Omental fat pad (tissue), 3 donors: ENCODE measurements at regions not wholly inside any gene's neighbourhood (a gene's known extent, or its start where the extent isn't known, plus 50 kb on each side); places are given as distances from the start of the nearest gene placed in this dataset.

Experiments
- ATAC-seq: fragments of 150-250 bp; one replicate; pipeline ENCODE4 v1.9.1; 2016; ENCODE audit warnings: mild to moderate bottlenecking, moderate library complexity; ENCODE audit not compliant: low FRiP score
- DNase-seq: peaks from one replicate; pipeline ENCODE4 v3.0.0-alpha.2; 2019; ENCODE audit warnings: low spot score
- TF ChIP-seq, protein P1 (sequence below), 3 donors: fragments of 450-650 bp; IDR thresholded peaks; one replicate each; pipeline ENCODE4 v1.5.1; 2016 to 2017; ENCODE audit warnings: antibody characterized with exemption in 3 of 3, mild to moderate bottlenecking in 3 of 3, moderate library complexity in 2 of 3

GRCh38 chr20:57012691-57013090 is 253.8 kb downstream of the BMP7 start:
- TF ChIP-seq, protein P1, sequence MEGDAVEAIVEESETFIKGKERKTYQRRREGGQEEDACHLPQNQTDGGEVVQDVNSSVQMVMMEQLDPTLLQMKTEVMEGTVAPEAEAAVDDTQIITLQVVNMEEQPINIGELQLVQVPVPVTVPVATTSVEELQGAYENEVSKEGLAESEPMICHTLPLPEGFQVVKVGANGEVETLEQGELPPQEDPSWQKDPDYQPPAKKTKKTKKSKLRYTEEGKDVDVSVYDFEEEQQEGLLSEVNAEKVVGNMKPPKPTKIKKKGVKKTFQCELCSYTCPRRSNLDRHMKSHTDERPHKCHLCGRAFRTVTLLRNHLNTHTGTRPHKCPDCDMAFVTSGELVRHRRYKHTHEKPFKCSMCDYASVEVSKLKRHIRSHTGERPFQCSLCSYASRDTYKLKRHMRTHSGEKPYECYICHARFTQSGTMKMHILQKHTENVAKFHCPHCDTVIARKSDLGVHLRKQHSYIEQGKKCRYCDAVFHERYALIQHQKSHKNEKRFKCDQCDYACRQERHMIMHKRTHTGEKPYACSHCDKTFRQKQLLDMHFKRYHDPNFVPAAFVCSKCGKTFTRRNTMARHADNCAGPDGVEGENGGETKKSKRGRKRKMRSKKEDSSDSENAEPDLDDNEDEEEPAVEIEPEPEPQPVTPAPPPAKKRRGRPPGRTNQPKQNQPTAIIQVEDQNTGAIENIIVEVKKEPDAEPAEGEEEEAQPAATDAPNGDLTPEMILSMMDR (IDR thresholded peaks at IDR 0.05), result no peak
- no peak for ATAC-seq
- DNase-seq, result no peak

- no peak for ATAC-seq
Measured at GRCh38 chr20:57013217-57013616, 253.2 kb downstream of the BMP7 start.

DNA sequence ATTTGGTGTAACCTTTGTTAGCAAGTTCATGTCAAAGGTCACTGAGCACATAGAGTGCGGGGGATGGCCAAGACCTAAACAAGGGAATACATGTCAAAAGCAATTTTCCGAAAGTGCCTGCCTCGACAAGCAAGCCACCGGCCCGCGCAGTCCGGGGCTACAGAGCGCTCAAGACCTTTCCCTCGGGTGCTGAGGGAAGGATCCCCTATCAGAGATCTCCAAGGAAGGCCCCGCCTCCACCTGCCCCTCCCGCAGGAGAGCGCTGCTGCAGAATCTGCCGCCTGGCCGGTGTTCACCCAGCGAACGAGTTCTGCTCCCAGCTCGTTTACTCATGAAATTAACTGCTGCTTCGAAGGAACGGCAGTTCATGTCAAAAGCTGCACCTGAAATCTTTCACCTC is 252.7 kb downstream of the BMP7 start:
- ATAC-seq (no peak), DNase-seq (no peak)
- TF ChIP-seq, protein P1 (IDR thresholded peaks at IDR 0.05), result no peak

More at GRCh38 chr20:57013217-57013616, 253.2 kb downstream of the BMP7 start:
- no peak for DNase-seq
- TF ChIP-seq, protein P1 (IDR thresholded peaks at IDR 0.05), result no peak

DNA sequence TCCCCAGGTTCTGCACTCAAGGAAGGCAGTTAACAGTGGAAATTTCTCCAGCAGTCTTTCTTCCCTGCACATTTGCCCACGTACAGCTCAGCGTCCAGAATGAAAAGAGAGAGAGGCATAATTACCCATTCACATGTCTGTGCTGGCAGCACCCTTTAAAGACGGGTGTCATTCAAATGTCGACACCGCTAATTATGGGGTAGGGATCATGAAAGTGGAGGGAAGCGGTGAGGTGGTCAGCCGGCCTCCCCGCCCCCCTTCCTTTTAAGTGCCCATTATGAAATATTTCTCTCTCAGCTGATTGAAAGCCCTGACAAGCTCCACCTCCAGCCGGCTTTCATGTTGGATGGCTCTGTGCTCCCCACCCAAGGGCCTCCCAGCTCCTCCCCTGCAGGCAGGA is 246.1 kb downstream of the BMP7 start:
- ATAC-seq, result no peak
- no peak for DNase-seq
- TF ChIP-seq, protein P1 (IDR thresholded peaks at IDR 0.05), result no peak

- ATAC-seq (no peak), DNase-seq (no peak)
- TF ChIP-seq, protein P1 (IDR thresholded peaks at IDR 0.05), result no peak
Measured at GRCh38 chr20:57022306-57022705, 244.1 kb downstream of the BMP7 start.

DNA sequence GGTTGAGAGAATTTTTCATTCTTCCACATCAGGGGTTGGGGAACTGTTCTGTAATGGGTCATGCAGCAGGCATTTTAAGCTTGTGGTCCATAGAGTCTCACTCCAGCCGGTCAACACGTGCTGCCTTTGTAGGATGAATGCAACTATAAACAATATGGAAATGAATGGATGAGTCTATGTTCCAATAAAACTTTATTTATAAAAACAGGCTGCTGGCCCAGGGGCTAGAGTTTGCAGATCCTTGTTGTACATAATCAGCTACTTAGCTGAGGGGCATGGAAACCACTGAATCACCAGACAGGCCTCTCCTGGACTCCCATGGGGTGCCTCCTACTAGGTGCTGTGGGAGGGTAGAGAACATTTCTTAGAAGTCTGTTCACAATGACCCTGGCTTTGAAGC is 243.4 kb downstream of the BMP7 start:
- TF ChIP-seq, protein P1 (IDR thresholded peaks at IDR 0.05), result no peak
- no peak for DNase-seq
- no peak for ATAC-seq

- no peak for ATAC-seq
- no peak for DNase-seq
- TF ChIP-seq, protein P1 (IDR thresholded peaks at IDR 0.05), result no peak
Measured at GRCh38 chr20:57023997-57024396, 242.4 kb downstream of the BMP7 start.
